Lower lobe of right lung (tissue), 2 donors: ENCODE measurements at regions not wholly inside any gene's neighbourhood (a gene's known extent, or its start where the extent isn't known, plus 50 kb on each side); places are given as distances from the start of the nearest gene placed in this dataset.
"Not testable (repeated sequence)": the region's sequence is repeated elsewhere in the genome, so short reads cannot be mapped to it uniquely, and the experiment has no call there.

ENCODE experiments used
- ATAC-seq, 2 donors: fragments of 200-7000 bp; cut with Tn5 transposase; one replicate each; pipeline ENCODE4 v1.9.1; 2020 to 2022; ENCODE audit warnings: mild to moderate bottlenecking in 2 of 2, moderate library complexity in 2 of 2
- DNase-seq: peaks from one replicate; pipeline ENCODE4 v3.0.0-alpha.2; 2020
- H3K27ac ChIP-seq: fragments of 200-600 bp; one replicate; pipeline ENCODE4 v1.8.0; 2022
- H3K27me3 ChIP-seq: fragments of 200-600 bp; one replicate; pipeline ENCODE4 v1.8.0; 2022; ENCODE audit warnings: low read depth
- H3K36me3 ChIP-seq: fragments of 200-600 bp; one replicate; pipeline ENCODE4 v1.8.0; 2022; ENCODE audit warnings: mild to moderate bottlenecking
- H3K4me1 ChIP-seq: fragments of 200-600 bp; one replicate; pipeline ENCODE4 v1.8.0; 2022
- H3K4me3 ChIP-seq: fragments of 200-600 bp; one replicate; pipeline ENCODE4 v1.8.0; 2022; ENCODE audit warnings: mild to moderate bottlenecking
- H3K9me3 ChIP-seq: fragments of 200-600 bp; one replicate; pipeline ENCODE4 v1.8.0; 2022
- intact Hi-C: fragments of 100-400 bp; cut with DNase I; formaldehyde crosslinking; loops from one replicate; pipeline ENCODE4 v1.11.0; 2022
- TF ChIP-seq, protein P1 (sequence below): fragments of 200-600 bp; IDR thresholded peaks from one replicate; pipeline ENCODE4 v1.8.0; 2022; ENCODE audit warnings: antibody characterized with exemption, mild to moderate bottlenecking
- donor health status: DM: no; HTN: yes; CAD: no; lungs with severe emphysema.

DNA sequence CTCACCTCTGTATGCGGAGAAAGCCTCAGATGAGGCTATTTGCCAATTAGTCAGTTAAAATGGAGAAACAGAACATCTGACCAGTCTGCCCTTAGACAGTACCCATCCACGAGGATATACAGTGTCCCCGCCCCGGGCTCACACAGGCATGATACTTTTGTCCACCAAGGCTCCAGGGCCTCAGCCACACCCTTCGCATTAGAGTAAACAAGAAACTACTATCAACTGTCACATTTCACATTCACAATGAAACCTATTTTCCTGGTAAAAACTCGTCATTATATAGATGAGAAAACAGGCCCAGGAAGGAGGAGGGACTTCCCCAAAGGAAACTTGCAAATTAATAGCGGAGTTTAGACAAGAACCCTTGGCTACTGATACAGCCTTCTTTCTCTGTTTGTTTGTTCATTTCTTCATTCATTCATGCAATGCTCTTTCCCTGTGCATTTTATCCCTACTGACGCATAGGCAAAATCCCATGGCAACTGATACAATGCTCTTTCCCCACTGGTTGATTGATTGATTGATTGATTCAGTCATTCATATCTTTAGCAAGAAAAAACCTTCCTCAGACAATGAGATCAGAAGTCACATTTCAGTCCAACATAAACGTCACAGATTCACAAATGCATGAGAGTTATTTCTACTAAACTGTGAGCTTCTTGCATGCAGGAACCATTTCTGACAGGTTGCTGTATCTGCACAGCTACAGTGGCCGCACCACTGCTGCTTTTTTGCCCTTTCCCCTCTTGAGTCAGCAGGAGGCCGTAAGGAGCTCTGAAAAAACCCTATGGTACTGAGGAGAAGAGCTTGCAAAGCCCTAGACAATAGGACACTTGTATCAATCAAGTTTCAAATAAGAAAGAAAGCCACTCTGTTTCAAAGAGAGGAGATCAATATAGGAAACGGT lies 777.1 kb downstream of the RNF144A start:
- TF ChIP-seq, protein P1, sequence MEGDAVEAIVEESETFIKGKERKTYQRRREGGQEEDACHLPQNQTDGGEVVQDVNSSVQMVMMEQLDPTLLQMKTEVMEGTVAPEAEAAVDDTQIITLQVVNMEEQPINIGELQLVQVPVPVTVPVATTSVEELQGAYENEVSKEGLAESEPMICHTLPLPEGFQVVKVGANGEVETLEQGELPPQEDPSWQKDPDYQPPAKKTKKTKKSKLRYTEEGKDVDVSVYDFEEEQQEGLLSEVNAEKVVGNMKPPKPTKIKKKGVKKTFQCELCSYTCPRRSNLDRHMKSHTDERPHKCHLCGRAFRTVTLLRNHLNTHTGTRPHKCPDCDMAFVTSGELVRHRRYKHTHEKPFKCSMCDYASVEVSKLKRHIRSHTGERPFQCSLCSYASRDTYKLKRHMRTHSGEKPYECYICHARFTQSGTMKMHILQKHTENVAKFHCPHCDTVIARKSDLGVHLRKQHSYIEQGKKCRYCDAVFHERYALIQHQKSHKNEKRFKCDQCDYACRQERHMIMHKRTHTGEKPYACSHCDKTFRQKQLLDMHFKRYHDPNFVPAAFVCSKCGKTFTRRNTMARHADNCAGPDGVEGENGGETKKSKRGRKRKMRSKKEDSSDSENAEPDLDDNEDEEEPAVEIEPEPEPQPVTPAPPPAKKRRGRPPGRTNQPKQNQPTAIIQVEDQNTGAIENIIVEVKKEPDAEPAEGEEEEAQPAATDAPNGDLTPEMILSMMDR: no peak
- Histone ChIP-seq H3K27me3 (no peaks in the 10 kb centered on the region), H3K4me1 (no peaks in the 10 kb centered on the region), H3K27ac (no peak overlapping the region), H3K4me3 (no peak overlapping the region), H3K9me3 (no peaks in the 10 kb centered on the region), H3K36me3 (no peaks in the 10 kb centered on the region)
- intact Hi-C loops: no loop called here
- ATAC-seq (no peak), DNase-seq (no peak)

DNA sequence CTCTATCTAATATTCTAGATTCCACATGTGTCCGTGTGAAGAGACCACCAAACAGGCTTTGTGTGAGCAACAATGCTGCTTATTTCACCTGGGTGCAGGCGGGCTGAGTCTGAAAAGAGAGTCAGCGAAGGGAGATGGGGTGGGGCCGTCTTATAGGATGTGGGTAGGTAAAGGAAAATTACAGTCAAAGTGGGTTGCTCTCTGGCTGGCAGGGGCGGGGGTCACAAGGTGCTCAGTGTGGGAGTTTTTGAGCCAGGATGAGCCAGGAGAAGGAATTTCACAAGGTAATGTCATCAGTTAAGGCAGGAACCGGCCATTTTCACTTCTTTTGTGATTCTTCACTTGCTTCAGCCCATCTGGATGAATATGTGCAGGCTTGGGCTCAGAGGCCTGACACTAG lies 779.3 kb downstream of the RNF144A start:
- ATAC-seq, H3K4me3 ChIP-seq, H3K4me1 ChIP-seq, intact Hi-C loops, H3K36me3 ChIP-seq, DNase-seq, H3K9me3 ChIP-seq, H3K27me3 ChIP-seq, H3K27ac ChIP-seq: not testable (repeated sequence)

DNA sequence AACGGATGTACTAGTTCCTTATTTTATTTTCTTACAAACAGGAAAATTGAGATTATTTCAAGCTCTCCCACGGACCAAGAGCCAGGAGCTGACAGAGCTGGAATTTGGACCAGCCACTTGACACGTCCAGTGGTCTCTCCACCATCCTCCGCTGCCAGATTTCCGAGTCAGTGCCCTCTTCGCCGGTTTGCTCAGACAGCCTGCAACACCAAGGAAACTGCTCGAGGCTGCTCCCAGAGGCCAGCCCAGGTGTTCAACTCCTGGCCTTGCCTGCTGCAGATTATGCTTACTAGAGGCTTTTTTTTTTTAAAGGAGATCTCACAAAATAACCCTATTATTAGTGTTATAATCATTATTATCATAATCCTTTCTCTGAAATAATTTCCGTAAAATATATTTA lies 779.8 kb downstream of the RNF144A start:
- H3K9me3 ChIP-seq: no peaks in the 10 kb centered on the region
- intact Hi-C loops: no loop called here

DNA sequence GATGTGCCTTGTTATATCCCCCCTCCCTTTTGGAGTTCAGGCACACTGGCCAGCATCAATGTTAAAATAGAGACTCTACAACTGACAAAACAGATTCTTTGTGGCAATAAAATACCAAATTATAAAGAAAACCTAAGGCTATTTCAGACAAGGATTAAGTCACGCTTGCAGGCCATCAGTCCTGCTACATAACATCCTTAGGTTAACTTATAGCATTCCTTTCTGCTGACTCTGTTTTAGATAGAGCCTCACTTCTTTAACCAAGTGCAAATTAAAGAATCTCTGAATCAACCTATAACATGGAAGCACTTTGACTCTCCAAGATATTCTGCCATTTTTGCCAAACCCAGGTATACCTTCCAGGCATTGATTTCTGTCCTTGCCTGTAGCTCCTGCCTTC lies 784.6 kb downstream of the RNF144A start:
- intact Hi-C loops: no loop called here
- TF ChIP-seq, protein P1: no peak
- no peak overlapping the region for H3K4me3 ChIP-seq

More for the DNA sequence above, 779.8 kb downstream of the RNF144A start:
- no peaks in the 10 kb centered on the region for H3K4me1 ChIP-seq
- no peak overlapping the region for H3K27ac ChIP-seq
- H3K4me3 ChIP-seq: no peak overlapping the region
- no peaks in the 10 kb centered on the region for H3K27me3 ChIP-seq
- DNase-seq (no peak), ATAC-seq (no peak)
- TF ChIP-seq, protein P1: no peak
- H3K36me3 ChIP-seq: no peaks in the 10 kb centered on the region

DNA sequence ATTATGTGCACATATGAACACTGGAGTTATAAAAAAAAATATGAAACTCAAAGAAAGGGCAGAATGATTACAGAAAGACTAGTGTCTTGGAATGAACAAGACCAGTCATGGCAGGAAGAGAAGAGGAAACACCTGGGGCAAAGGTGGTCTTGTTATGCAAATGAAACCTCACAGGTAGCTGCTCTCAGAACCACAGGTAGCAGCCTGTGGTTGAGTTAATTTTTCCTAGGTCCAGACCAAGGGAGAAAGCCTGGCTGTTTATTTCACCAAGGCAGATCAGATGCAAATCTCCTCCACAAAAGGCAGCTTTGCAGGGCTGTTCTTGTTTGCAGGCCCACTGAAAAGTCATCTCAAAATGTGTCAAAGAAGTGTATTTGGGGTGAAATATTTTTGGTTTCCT lies 785.8 kb downstream of the RNF144A start:
- H3K27ac ChIP-seq: no peak overlapping the region
- no peaks in the 10 kb centered on the region for H3K9me3 ChIP-seq
- no peak for ATAC-seq
- no peaks in the 10 kb centered on the region for H3K4me1 ChIP-seq
- TF ChIP-seq, protein P1: no peak
- no peak overlapping the region for H3K4me3 ChIP-seq
- DNase-seq: no peak
- no peaks in the 10 kb centered on the region for H3K27me3 ChIP-seq
- intact Hi-C loops: no loop called here
- H3K36me3 ChIP-seq: no peaks in the 10 kb centered on the region

More for the DNA sequence above, 784.6 kb downstream of the RNF144A start:
- H3K36me3 ChIP-seq: no peaks in the 10 kb centered on the region
- ATAC-seq (no peak), DNase-seq (no peak)
- H3K27ac ChIP-seq: no peak overlapping the region
- no peaks in the 10 kb centered on the region for H3K27me3 ChIP-seq
- H3K9me3 ChIP-seq: no peaks in the 10 kb centered on the region
- H3K4me1 ChIP-seq: no peaks in the 10 kb centered on the region

DNA sequence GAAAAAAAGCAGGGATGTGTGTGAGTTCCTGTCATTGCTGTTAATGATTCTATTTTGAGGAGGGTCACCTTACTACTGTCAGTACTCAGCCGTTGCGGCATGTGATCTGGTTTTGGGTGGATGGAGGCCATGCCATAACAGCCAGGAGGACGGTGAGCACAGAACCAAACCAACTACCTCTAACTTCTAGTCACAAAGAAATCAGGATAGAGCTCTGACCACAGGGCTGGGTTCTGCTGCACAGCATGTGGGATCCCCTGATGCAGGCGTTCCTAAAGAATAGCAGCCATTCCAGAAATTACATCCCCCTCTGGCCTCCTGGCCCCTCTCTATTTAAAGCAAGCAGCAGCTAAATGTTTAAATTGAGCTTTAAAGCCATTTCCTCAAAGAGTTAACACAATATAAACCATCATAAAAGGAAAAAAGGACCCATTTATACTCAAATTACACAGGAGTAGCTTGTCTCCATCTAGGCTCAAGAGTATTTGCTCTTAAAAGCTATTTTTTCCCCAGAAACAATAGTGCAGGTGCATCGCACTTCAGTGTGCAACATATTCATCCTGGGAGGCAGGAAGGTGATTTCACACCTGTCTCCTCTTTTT lies 786.4 kb downstream of the RNF144A start:
- no peak overlapping the region for H3K4me3 ChIP-seq
- DNase-seq (no peak), ATAC-seq (no peak)
- intact Hi-C loops: no loop called here
- no peaks in the 10 kb centered on the region for H3K27me3 ChIP-seq
- H3K9me3 ChIP-seq: no peaks in the 10 kb centered on the region
- no peak overlapping the region for H3K27ac ChIP-seq
- no peaks in the 10 kb centered on the region for H3K36me3 ChIP-seq
- TF ChIP-seq, protein P1: no peak
- H3K4me1 ChIP-seq: no peaks in the 10 kb centered on the region
